ENCODE measurements at regions not wholly inside any gene's neighbourhood (a gene's known extent, or its start where the extent isn't known, plus 50 kb on each side); places are given as distances from the start of the nearest gene placed in this dataset.

GRCh38 chr9:110041452-110041851, 166.5 kb downstream of the C9orf152 start:
- no peak for TF ChIP-seq POLR2AphosphoS5 (IDR thresholded peaks at IDR 0.05)
- TF ChIP-seq EP300 (IDR thresholded peaks at IDR 0.05): no peak
- TF ChIP-seq, protein P1, sequence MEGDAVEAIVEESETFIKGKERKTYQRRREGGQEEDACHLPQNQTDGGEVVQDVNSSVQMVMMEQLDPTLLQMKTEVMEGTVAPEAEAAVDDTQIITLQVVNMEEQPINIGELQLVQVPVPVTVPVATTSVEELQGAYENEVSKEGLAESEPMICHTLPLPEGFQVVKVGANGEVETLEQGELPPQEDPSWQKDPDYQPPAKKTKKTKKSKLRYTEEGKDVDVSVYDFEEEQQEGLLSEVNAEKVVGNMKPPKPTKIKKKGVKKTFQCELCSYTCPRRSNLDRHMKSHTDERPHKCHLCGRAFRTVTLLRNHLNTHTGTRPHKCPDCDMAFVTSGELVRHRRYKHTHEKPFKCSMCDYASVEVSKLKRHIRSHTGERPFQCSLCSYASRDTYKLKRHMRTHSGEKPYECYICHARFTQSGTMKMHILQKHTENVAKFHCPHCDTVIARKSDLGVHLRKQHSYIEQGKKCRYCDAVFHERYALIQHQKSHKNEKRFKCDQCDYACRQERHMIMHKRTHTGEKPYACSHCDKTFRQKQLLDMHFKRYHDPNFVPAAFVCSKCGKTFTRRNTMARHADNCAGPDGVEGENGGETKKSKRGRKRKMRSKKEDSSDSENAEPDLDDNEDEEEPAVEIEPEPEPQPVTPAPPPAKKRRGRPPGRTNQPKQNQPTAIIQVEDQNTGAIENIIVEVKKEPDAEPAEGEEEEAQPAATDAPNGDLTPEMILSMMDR (IDR thresholded peaks at IDR 0.05): no peak
- TF ChIP-seq POLR2A (IDR thresholded peaks at IDR 0.05): no peak
- intact Hi-C loops (cut with DNase I): no loop called here
- Histone ChIP-seq H3K27ac (peak overlapping the region; percentile 37 to 73 (median 65)), H3K4me1 (peaks cover 0 to 31% (median 23%) of the 10 kb centered on the region in 4 donors), H3K27me3 (no peaks in the 10 kb centered on the region), H3K9me3 (no peaks in the 10 kb centered on the region), H3K4me3 (no peak overlapping the region), H3K36me3 (no peaks in the 10 kb centered on the region)
- no peak for DNase-seq
- WGBS, 2 donors: 73 to 90% methylated on average over 5 of the region's 5 CpGs

DNA sequence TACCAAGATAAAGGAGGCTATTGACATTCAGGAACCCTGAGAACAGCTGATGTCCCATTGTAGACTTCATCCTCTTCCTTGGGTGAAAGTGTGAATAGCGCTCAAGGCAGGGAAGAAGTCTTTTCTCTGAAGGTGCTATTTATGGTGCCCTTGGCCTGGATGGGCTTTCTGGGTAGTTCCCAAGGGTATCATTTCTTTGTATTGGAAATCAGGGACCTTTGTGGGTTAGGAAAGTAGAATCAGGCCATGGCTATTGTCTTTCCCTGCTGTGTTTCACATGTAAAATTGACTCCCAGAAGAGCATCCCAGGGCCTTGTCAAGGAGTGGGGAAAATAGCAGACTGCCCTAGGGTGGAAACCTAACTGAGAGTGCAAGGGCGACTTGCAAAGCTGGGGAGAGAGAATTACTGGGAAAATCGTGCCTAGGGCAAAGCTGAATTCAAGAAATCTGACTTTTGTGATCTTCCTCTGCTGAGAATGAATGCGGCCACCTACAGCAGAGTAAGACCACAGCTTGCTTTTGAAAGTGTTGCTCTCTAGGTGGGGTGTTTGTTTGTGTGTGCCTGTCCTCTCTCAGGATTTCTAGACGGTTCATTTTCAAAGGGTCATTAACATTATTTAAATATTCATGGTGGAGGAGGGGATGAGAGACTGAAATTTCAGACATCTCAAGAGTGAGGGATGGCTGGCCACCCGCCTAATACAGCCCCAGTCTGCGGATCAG, 160.6 kb downstream of the C9orf152 start:
- Histone ChIP-seq H3K27me3 (no peaks in the 10 kb centered on the region), H3K4me3 (peak overlapping the region in 3 of 4 donors; percentile 72 to 89 (median 85)), H3K9me3 (no peaks in the 10 kb centered on the region), H3K27ac (no peak overlapping the region), H3K36me3 (no peaks in the 10 kb centered on the region), H3K4me1 (peaks cover 0 to 38% (median 23%) of the 10 kb centered on the region in 4 donors)
- intact Hi-C loops (cut with DNase I): loop anchor here (5.0 kb wide), 3 partner anchors 80 to 210 kb away; partner anchors contain the start of gene TXN
- DNase-seq: no peak
- WGBS, 2 donors: 52 to 56% methylated on average over 7 of the region's 7 CpGs
- no peak for TF ChIP-seq POLR2A (IDR thresholded peaks at IDR 0.05)
- TF ChIP-seq POLR2AphosphoS5 (IDR thresholded peaks at IDR 0.05): no peak
- TF ChIP-seq, protein P1 (IDR thresholded peaks at IDR 0.05): no peak
- TF ChIP-seq EP300 (IDR thresholded peaks at IDR 0.05): no peak

DNA sequence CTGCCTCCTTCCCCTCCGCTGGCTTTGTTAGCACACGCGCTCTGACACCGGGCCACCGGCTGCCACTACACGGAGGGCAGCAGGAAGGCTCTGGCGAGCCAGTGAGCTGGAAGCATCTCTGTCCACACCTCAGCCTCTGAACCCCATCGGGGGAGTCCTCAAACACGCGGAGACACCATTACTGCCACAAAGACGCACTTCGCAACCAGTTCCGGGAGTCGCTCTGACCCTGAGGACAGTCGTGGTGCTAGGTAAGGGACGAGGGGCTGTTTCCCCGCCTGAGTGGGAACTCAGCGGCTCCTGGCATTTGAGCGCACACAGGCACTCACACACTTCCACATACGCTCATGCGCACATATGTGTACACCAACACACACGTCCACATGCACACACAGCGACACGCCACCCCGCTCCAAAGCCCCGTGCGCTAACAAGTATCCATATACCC, 160.0 kb downstream of the C9orf152 start:
- no peak for DNase-seq
- TF ChIP-seq, protein P1 (IDR thresholded peaks at IDR 0.05): no peak
- TF ChIP-seq POLR2AphosphoS5 (IDR thresholded peaks at IDR 0.05) (no peak), EP300 (IDR thresholded peaks at IDR 0.05) (no peak), POLR2A (IDR thresholded peaks at IDR 0.05) (no peak)
- peak overlapping the region; percentile 11 to 88 (median 80) for H3K27ac ChIP-seq
- intact Hi-C loops (cut with DNase I): loop anchor here (5.0 kb wide), 3 partner anchors 79 to 209 kb away; partner anchors contain the start of gene TXN
- peak overlapping the region; percentile 72 to 89 (median 78) for H3K4me3 ChIP-seq
- WGBS, 2 donors: 1 to 8% methylated on average over 27 of the region's 27 CpGs
- H3K36me3 ChIP-seq: no peaks in the 10 kb centered on the region
- H3K9me3 ChIP-seq: no peaks in the 10 kb centered on the region
- peaks cover 0 to 38% (median 23%) of the 10 kb centered on the region in 4 donors for H3K4me1 ChIP-seq
- H3K27me3 ChIP-seq: no peaks in the 10 kb centered on the region

DNA sequence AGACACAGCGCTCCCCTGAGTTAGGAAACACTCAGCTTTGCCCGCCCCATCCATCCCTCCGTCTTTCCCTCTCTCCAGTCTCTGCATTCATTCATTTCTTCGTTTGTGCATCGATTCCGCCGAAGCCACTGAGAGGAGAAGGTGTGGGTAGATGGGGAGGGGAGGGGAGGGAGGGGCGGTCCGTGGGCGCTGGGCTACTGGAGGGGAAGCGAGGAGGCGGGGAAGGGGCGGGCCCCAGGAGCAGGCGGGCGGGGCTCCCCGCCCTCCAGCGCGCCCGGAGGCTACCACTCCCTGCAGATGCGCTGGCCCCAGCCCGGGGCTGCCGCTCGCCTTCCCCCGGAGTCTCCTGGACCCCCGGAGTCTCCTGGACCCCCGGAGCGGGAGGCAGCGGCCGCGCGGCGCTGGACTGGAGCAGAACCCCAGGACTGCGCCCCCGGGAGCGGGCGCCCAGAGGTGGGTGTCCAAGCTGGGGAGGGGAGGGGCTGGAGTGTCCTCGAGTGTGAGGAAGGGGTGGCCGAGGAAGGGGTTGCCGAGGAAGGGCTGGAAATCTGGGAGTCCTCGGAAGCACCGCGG, 159.5 kb downstream of the C9orf152 start:
- Histone ChIP-seq H3K27ac (peak overlapping the region; percentile 76 to 88 (median 84)), H3K4me3 (peak overlapping the region; percentile 72 to 89 (median 78)), H3K27me3 (no peaks in the 10 kb centered on the region), H3K4me1 (peaks cover 0 to 38% (median 23%) of the 10 kb centered on the region in 4 donors), H3K36me3 (no peaks in the 10 kb centered on the region), H3K9me3 (no peaks in the 10 kb centered on the region)
- 1% methylated on average over 42 of the region's 42 CpGs for WGBS, 2 donors
- intact Hi-C loops (cut with DNase I): loop anchor here (5.0 kb wide), 3 partner anchors 79 to 209 kb away; partner anchors contain the start of gene TXN
- DNase-seq: peak; percentile 91
- TF ChIP-seq, protein P1 (IDR thresholded peaks at IDR 0.05): no peak
- TF ChIP-seq EP300 (IDR thresholded peaks at IDR 0.05): no peak
- peak; percentile 66 to 83 for TF ChIP-seq POLR2A (IDR thresholded peaks at IDR 0.05)
- peak; percentile 70 to 94 (median 83) for TF ChIP-seq POLR2AphosphoS5 (IDR thresholded peaks at IDR 0.05)
